D721Med (cell line): ENCODE measurements at regions not wholly inside any gene's neighbourhood (a gene's known extent, or its start where the extent isn't known, plus 50 kb on each side); places are given as distances from the start of the nearest gene placed in this dataset.

Experiments used
- DNase-seq: peaks from one replicate; pipeline ENCODE4 v3.0.0; 2011; ENCODE audit warnings: low spot score; ENCODE audit not compliant: insufficient read length
- FAIRE-seq: peaks from 2 replicates; lab custom pipeline; 2011; peaks lifted over from hg19 to GRCh38; lab: Jason Lieb, UNC
- CTCF ChIP-seq: IDR thresholded peaks from 2 replicates; pipeline ENCODE4 v1.5.1; 2012; ENCODE audit warnings: mild to moderate bottlenecking, control low read depth; ENCODE audit not compliant: insufficient read depth; ENCODE audit errors: missing control alignments

GRCh38 chr3:1535361-1535760, 442.5 kb downstream of the CNTN6 start:
- DNase-seq: no peak

GRCh38 chr3:1540686-1541085, 447.9 kb downstream of the CNTN6 start:
- no peak for DNase-seq
- no peak for TF ChIP-seq CTCF
- no peak for FAIRE-seq

More at GRCh38 chr3:1535361-1535760, 442.5 kb downstream of the CNTN6 start:
- TF ChIP-seq CTCF: no peak
- FAIRE-seq: no peak

GRCh38 chr3:1551741-1552140, 458.9 kb downstream of the CNTN6 start:
- DNase-seq: no peak
- TF ChIP-seq CTCF: no peak
- FAIRE-seq: no peak

- FAIRE-seq (no peak), DNase-seq (no peak)
- TF ChIP-seq CTCF: no peak
These were observed 460.0 kb downstream of the CNTN6 start for GRCh38 chr3:1552831-1553230.

- FAIRE-seq (no peak), DNase-seq (no peak)
- no peak for TF ChIP-seq CTCF
These were observed 468.6 kb downstream of the CNTN6 start for GRCh38 chr3:1561427-1561826.

- TF ChIP-seq CTCF: no peak
- FAIRE-seq (no peak), DNase-seq (no peak)
These were observed 478.9 kb downstream of the CNTN6 start for GRCh38 chr3:1571736-1572135.

GRCh38 chr3:1576047-1576446, 483.2 kb downstream of the CNTN6 start:
- no peak for TF ChIP-seq CTCF
- DNase-seq (no peak), FAIRE-seq (no peak)
